Activated T-cell treated with anti-CD3 and anti-CD28 coated beads, Interleukin-2, amount 50 U/mL, for 48 hours (primary cell): ENCODE measurements at regions not wholly inside any gene's neighbourhood (a gene's known extent, or its start where the extent isn't known, plus 50 kb on each side); places are given as distances from the start of the nearest gene placed in this dataset.

Experiments used
- DNase-seq, 2 experiments: peaks; one replicate each; pipeline ENCODE4 v3.0.0-alpha.2; 2020

DNA sequence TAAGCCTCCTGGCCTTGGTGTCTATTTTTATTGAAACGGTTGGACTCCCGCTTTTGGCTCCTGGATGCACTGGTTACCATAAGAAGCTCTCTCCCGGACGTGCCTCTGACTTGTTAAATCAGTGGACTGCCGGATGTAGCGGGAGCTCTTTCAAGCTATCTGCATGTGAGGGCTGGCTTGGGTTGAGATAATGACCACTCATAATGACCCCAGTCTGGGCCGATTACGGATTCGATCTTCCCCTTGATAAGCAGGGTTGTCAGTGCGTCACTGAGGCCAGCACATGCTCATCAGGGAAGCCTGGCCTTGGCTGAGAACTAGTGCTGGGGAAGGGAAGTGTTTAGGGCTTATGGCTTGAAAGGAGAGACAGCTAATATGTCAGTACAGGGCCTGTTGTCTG, 528.1 kb downstream of the CDH26 start:
- no peak for DNase-seq

DNA sequence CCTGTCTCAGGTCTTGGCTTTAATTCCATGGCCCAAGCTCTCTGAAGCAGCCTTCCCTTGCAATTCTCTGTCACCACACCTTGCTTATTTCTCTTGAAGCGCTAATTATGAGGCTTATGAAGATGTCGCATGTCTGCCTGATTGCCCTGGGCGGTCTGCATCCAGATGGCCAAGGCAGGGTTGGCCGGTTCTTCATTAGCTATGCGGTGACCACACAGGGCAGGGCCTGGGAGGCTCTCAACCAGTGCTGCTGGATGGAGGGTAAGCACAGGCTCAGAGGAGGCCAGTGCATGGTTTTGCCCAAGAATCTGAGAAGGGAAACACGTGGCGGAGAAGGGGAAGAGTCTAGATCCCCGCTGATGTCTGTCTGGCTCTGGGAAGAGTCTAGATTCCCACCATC, 528.7 kb downstream of the CDH26 start:
- DNase-seq: no peak

DNA sequence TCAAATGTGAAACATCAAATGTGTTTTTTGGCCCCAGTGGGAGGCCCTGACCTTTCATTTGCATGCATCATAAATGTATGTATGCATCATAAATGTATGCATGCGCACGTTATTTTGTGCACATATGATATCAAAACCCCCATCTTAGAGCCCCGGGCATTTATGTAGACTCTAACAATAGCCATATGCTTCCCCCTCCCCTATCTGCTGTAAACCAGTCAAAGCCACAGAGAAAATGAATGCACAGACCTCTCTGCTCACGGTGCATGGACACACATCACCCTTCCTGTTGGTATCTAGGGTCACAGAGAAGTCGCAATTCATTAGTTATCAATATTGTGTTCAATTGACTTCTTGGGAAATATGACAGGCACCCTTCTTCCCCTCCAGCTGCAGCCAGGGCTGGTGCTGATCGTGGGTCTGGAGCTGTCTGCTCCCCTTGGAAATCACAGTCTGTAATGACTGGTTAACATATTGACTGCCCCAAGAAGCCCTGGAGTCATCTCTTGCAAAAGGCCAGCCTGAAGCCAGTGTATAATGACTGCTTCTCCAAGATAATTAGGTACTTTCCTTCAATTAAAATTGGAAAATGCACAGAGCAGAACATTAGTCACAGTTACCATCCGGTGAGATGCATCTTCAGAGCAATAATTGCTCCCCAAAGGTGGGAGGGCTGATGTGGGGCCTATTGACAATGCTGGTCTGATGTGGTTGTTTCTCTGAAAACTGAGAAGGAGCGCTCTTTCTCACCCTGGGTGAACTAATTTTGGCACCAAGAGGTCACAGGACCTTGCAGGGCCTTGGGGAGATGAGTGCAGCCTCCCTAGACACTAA, 532.2 kb downstream of the CDH26 start:
- no peak for DNase-seq

DNA sequence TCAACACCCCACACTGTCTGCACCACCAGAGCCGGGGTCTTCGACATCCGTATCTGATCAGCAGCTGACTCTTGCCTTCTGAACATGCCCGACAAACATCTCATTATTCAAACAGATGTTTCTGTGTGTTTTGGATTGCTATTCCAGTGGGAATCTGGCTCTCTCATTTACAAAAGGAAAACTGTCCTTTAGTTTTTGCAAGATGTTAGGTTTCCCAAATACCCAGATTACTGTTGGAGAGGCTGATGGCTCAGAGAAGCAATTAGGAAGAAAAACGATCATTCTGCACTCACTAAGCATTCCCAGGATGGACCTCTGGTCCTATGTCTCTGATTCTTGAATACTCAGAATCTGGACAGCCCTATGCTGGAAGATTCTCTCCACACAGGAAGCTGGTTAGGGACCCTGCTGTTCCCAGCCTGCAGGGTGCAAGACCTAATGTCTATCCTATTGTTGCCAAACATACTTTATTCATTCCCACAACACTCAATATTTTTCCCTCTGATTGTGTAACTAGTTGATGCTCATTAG, 532.9 kb downstream of the CDH26 start:
- no peak for DNase-seq

DNA sequence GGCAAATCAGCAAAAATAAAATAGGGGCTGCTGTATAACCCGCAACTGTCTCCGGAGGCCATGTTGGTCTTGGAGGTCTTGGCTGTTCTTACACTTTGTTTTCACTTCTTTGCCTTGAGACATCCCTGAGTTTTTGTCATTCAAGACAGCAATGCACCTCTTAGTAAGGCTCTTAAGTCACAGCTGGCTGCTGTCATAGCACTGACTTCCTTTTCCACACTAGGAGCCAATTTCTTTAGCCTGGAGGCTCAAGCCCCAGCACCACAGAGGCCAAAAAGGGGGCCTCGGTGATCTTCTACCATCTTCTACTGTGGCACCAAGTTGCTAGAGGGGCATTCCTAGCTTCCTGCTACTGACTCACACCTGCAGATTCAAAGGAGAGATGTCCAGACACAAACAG, 536.3 kb downstream of the CDH26 start:
- no peak for DNase-seq

DNA sequence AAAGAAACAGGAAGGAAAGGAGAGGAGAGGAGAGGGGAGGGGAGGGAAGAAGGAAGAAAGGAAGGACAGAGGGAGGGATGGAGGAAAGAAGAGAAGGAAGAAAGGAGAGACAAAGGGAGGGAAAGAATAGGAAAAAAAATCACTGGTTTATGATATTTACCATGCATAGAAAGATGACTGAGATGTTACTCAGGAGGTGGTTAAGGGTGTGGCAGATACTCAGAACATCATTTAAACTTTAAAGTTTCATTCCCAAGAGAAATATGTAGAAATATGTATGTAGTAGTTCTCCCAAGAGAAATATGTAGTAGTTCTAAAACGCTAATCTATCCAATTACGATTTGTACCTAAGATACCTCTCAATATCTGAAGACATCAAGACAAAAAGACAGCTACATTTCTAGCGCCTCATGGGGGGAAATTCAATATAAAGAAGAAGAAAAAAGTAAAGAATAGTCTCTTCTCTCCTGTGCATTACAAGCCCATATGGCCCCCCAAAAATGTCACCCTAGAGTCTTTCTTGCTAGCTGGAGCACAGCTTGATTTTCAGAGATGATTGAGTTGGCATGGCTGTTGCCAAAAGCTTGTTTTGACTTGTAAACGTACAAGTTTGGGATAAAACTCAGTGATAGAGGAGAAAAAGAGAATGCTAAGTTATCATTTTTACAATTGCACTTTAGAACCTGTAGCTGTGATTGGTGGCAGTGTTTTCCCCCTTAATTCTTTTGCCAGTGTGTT, 539.2 kb downstream of the CDH26 start:
- DNase-seq: no peak

DNA sequence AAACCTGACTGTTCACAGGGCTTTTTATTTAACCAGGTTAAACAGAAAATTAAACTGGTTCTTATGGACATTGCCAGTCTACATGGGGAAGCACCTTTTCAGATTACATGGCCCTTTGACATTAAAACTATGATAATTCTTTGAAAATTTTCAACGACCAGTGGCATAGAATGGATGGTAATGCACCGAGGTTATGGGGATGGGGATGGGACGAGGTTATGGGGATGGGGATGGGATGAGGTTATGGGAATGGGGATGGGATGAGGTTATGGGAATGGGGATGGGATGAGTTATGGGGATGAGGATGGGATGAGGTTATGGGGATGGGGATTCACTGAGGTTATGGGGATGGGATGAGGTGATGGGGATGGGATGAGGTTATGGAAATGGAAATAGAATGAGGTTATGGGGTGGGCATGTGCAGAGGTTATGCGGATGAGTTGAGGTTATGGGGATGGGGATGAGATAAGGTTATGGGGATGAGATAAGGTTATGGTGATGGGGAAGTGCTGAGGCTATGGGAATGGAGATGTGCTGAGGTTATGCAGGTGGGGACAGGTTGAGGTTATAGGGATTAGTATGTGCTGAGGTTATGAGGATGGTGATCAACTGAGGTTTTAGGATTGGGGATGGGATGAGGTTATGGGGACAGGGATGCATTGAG, 541.9 kb downstream of the CDH26 start:
- no peak for DNase-seq

DNA sequence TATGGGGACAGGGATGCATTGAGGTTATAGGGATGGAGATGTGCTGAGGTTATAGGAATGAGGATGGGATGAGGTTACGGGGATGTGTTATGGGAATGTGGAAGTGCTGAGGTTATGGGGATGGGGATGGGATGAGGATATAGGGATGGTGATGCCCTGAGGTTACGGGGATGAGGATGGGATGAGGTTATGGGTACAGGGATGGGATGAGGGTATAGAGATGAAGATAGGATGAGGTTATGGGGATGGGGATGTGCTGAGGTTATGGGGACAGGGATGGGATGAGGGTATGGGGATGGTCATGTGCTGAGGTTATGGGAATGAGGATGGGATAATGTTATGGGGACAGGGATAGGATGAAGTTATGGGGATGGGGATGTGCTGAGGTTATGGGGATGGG, 542.8 kb downstream of the CDH26 start:
- no peak for DNase-seq

DNA sequence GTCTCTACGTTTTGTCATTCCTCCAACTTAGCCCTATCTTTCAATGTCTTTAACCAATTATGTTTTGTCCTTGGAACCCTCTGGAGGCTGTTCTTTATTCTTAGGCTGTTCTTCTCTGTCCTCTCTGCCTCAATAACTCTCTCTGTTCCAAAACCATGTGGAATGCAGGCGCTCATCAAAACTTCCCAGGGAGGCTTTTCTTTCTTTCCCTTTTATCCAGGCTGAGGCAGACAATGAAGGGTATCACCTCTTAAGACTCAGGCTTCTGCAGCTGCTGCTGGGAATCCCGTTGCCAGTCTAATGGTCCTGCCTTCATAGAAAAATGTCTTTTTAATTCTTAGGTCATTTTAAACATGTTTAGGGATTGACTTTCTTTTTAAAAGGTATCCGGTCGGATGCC, 544.7 kb downstream of the CDH26 start:
- DNase-seq: no peak

DNA sequence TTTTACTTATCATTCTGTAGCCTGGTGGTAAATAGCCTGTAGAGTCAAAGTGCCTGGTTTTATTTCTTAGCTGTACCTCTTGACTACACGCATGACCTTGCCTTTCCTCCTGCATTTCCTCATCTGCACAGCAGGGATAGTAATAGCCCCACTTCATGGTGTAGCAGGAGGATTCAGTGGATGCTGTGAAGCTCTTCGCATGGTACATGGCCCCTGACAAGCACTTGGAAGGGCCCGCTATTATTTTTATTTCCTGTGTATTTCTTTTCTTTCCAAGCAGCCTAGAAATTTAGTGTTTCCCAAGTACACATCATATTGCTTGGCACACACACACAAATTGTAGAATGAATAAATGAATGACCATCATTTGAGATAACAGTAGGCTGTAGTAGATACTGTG, 547.2 kb downstream of the CDH26 start:
- no peak for DNase-seq

DNA sequence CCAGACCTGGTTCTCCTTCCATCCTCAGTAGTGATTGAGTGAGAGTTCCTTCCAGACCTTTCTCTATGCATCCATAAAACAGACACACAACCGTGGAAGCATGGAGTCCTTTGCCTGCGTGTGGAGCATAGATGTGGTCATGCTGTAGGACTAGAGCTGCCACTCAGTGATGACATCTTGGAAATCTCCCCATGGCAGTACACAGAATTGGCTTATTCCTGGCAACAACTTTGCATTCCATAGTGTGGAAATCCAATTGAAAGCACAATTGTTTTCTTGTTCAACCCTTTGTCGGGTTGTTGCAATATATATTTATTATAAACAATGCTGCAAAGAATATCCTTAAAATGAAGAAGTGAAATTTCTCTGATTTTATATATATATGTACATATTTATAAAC, 547.8 kb downstream of the CDH26 start:
- no peak for DNase-seq

DNA sequence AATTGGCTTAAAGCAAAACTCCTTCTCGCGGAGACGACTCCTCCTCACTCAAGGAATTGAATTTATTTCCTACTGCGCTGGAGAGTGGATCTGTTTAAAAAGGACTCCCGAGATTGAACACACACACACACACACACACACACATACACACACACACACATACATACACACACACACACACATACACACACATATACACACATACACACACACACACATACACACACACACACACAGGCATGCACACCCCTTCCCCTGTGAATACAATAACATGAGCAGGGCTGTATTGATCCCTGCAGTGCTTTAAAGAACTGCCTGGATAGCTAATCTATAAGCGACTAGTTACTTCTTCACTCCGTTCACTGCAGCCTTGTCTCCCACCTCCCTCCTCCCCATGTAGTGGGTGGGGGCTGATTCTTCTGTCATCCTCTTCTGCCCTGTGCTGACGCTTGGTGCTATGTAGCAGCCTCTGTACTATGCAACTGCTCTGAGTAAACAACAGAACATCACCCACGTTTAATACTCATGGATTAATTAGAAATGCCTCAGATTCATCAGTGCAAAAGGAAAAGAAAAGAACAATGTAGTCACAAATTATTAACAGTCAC, 549.0 kb downstream of the CDH26 start:
- no peak for DNase-seq

DNA sequence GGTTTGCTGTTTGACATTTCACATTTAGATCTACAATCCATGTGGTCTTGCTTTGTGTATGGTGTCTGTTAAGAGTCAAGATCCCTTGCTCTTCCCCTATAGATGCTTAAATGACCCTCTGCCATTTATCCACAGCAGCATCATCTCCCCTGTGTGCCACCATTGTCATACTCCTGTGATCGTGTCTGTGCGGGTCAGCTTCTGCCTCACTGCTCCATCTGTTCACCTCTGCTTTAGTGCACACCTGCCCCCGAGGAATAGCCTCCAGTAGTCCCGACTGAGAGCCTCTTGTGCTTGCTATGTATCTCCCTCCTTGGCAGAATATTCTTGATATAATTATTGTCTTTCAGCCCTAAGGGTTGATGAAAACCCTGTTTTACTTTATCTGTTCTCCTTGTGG, 551.2 kb downstream of the CDH26 start:
- no peak for DNase-seq

DNA sequence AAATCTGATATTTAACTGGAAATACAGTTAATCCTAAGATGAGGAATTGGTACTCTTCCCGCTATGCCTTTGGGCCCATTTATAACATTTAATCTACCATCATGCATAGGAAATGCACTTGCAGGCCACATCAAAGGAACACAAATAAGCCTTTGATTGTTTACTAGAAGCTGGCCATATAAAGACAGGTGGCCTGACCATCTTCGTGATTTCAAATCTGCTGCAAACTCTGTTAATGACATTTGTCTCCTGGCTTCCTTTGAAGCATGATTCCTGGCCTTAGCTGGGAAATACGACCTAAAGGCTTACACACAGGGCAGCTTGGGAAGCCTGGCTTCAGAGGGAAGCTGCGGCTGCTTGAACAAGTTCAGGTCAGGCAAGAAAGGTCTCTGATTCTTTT, 552.1 kb downstream of the CDH26 start:
- no peak for DNase-seq

DNA sequence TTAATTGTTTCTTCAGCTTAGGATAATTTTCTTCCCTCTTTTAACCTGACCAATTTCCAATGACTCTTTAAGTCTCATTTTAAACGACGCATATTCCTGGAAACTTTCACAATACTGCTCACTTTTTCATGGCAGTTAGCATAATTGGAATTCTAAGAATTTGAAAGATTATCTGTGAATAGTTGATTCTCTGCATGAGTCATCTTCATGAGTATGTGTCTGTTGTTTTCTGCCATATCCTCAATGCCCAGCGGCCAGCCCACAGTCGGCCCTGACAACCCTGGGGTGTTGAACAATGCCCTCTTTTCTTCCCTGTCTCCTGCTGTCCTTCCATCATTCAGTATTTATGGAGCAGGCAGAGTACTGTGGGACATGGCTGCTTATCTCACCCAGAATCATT, 554.2 kb downstream of the CDH26 start:
- DNase-seq: no peak

DNA sequence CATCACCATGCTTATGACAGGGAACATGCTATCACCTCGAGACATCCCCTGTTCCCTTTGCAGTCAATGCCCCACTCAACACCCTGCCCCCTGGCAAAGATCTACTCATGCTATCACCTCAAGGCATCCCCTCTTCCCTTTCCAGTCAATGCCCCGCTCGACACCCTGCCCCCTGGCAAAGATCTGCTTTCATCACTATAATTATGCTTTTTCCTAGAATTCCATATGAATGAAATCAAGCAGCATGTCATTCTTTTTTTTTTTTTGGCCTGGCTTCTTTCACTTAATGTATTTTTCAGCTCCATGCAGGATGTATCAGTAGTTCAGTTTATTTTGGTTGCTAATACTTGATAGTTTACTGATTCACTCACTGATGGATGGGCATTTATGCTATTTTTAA, 554.9 kb downstream of the CDH26 start:
- no peak for DNase-seq

DNA sequence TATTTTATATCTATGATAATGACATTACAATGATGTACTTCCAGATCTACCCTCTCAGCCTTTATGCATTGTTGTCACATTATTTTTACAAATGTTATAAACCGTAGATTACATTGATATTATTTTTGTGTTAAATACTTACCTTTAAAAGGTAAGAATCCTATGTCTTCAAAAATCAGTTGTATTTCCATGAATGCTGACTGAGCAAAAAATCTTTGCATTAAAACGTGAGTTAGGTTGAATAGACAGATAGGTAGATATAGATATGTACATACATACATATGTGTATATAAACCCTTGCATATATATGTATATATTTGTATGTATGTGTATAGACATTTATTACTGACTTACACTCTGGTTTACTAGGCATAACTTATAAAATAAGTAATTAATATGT, 558.2 kb downstream of the CDH26 start:
- no peak for DNase-seq

DNA sequence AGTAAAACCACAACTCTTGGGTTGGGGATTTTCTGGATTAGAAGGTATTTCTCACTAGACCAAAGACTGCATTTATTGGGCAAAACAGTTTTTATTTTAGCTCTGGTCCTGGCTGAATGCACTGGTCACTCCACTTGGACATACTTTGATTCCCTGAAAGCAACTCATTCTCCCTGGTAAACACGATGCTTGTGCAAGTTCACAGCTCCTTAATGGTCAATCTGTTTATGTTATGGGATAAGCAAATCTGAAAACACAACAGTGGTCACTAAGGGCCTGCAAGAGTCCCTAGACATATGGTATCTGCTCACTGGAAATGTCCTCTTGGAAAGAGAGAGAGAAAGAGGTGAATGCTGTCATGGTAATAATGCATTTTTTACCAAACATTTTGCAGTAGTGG, 559.8 kb downstream of the CDH26 start:
- DNase-seq: no peak

DNA sequence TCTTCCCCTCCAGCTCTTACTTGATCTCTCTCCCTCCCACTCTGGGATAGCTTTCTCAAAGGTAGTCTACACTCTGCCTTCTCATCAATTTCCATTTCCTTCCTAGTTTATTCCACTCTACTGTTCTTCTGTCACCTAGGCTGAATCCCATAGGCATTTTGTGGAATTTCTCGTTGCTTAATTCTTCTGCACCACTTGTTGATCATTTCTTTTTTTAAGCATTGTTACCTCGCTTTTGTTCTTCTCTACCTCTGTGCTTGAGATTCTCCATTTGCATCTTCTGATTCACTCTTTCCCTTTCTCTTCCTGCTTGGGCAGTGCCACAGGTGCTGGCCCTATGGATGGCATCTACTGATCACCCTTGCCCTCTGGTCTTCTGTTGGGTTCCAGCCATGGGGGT, 567.2 kb downstream of the CDH26 start:
- no peak for DNase-seq

DNA sequence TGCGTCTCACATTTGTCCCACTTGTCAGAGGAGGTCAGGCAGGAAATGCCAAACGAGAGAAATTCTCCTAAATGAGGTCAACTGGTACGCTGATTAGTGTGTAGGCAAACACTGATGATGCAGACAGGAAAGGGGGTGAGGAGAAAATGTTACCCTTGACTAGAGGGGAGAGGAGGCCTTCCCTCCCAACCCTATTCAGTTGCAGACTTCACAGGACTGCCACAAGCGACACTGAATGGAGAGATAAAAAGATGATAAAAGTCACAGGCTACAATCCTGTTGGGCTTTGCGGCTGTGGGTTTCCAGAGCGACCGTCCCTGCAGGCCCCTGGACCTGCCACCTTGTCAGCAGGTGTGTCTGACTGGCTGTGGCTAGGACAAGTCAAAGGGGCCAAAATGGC, 569.4 kb downstream of the CDH26 start:
- DNase-seq: no peak

DNA sequence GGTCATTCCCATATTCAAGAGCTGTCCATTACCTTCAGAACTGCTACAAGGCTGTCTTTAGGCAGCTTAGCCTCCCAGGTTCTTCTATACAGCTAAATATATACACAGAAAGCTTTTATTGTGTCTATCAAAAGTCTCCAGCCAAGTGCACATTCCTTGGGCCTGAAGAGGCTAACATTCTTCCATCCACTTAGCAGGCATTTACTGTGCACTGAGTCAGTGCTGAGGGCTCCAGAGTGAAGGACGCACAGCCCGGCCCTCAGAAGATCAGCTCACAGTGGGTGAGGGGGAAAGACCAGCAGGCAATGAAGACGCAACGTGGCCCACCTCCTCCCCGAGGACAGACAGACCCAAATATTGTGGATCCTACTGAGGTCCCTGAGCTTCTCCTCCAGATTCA, 569.9 kb downstream of the CDH26 start:
- DNase-seq: no peak

DNA sequence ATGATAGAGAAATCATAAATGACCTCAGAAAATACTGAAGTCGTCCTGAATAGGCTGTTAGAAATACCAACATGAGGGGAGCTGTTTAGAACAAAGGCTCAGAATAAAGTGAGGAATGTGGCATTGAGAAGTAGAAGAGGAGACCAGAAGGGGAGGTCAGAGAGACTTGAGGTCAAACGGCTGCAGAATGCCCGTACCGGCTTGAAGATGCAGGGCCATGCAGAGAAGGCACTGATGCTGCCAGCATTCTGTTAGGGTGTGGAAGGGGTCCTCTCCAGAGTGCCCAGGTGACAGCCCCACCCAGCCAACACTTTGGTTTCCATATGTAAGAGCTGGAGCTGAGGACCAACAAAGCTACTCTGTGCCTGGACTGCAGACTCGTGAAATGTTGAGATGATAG, 570.9 kb downstream of the CDH26 start:
- DNase-seq: no peak

DNA sequence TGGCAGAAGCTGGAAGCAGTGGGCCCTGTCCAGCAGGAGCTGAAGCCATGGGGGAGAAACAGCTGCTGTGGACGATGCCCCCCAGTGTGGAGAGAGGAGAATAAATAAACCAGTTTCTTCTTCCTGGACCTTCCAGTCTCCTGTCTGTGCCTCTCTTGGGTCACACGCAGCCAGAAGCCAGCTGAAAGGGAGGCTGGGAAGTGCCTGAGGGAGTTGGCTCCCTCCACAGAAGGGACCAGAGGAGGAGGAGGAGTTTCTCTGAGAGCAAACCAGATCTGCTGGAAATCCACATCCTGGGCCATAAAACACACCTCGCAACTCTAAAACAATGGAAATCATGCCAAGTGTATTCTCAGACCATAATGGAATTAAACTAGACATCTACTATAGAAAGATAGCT, 577.0 kb downstream of the CDH26 start:
- DNase-seq: no peak
